HG03280 (cell line): ENCODE measurements at regions not wholly inside any gene's neighbourhood (a gene's known extent, or its start where the extent isn't known, plus 50 kb on each side); places are given as distances from the start of the nearest gene placed in this dataset.
"Not testable (repeated sequence)": the region's sequence is repeated elsewhere in the genome, so short reads cannot be mapped to it uniquely, and the experiment has no call there.

Experiments used
- ATAC-seq: cut with Tn5 transposase; IDR thresholded peaks from one replicate; pipeline ENCODE4 v1.9.1; 2021; ENCODE audit warnings: mild to moderate bottlenecking, moderate library complexity; ENCODE audit not compliant: unreplicated experiment

- no peak for ATAC-seq
Observed at GRCh38 chr5:82447913-82448312, 169.8 kb upstream of the RPS23 start.

- ATAC-seq, result no peak
Observed at GRCh38 chr5:82446809-82447208, 168.7 kb upstream of the RPS23 start.

GRCh38 chr5:82445726-82446335 lies 167.7 kb upstream of the RPS23 start:
- ATAC-seq, result no peak

GRCh38 chr5:82439750-82440445 lies 161.7 kb upstream of the RPS23 start:
- ATAC-seq, result no peak

- ATAC-seq, result not testable (repeated sequence)
Observed at GRCh38 chr5:82437565-82437964, 159.4 kb upstream of the RPS23 start.

- ATAC-seq, result no peak
Observed at GRCh38 chr5:82436291-82436690, 158.1 kb upstream of the RPS23 start.

GRCh38 chr5:82434696-82435660 lies 156.8 kb upstream of the RPS23 start:
- not testable (repeated sequence) for ATAC-seq

GRCh38 chr5:82426464-82427154 lies 148.5 kb upstream of the RPS23 start:
- ATAC-seq, result no peak

GRCh38 chr5:82425591-82425990 lies 147.4 kb upstream of the RPS23 start:
- no peak for ATAC-seq

GRCh38 chr5:82424211-82424610 lies 146.1 kb upstream of the RPS23 start:
- ATAC-seq, result no peak

GRCh38 chr5:82422751-82423181 lies 144.6 kb upstream of the RPS23 start:
- no peak for ATAC-seq

GRCh38 chr5:82422001-82422740 lies 144.0 kb upstream of the RPS23 start:
- no peak for ATAC-seq

- no peak for ATAC-seq
Observed at GRCh38 chr5:82421119-82421518, 143.0 kb upstream of the RPS23 start.

GRCh38 chr5:82420524-82420923 lies 142.4 kb upstream of the RPS23 start:
- not testable (repeated sequence) for ATAC-seq

GRCh38 chr5:82419559-82420332 lies 141.6 kb upstream of the RPS23 start:
- ATAC-seq, result no peak

- ATAC-seq, result no peak
Observed at GRCh38 chr5:82418608-82418950, 140.4 kb upstream of the RPS23 start.

- ATAC-seq, result no peak
Observed at GRCh38 chr5:82417776-82418607, 139.8 kb upstream of the RPS23 start.

- no peak for ATAC-seq
Observed at GRCh38 chr5:82416512-82416911, 138.4 kb upstream of the RPS23 start.

- ATAC-seq, result no peak
Observed at GRCh38 chr5:82414041-82414388, 135.9 kb upstream of the RPS23 start.
